Forelimb muscle (tissue), 1 donor: ENCODE measurements at regions not wholly inside any gene's neighbourhood (a gene's known extent, or its start where the extent isn't known, plus 50 kb on each side); places are given as distances from the start of the nearest gene placed in this dataset.
"Not testable (repeated sequence)": the region's sequence is repeated elsewhere in the genome, so short reads cannot be mapped to it uniquely, and the experiment has no call there.

Experiments used
- DNase-seq: peaks from one replicate; pipeline ENCODE4 v3.0.0-alpha.2; 2013; ENCODE audit warnings: low read depth

GRCh38 chr2:4693266-4693665, 989.9 kb downstream of the DCDC2C start:
- no peak for DNase-seq

GRCh38 chr2:4695281-4695861, 992.0 kb downstream of the DCDC2C start:
- no peak for DNase-seq

- no peak for DNase-seq
Observed at GRCh38 chr2:4715065-4715464, 977.1 kb upstream of the SOX11 start.

GRCh38 chr2:4718777-4719176, 973.4 kb upstream of the SOX11 start:
- DNase-seq, result no peak

GRCh38 chr2:4725618-4726017, 966.6 kb upstream of the SOX11 start:
- DNase-seq, result no peak

GRCh38 chr2:4732560-4732959, 959.6 kb upstream of the SOX11 start:
- no peak for DNase-seq

GRCh38 chr2:4745056-4745991, 946.9 kb upstream of the SOX11 start:
- DNase-seq, result peak; percentile 45

GRCh38 chr2:4753721-4754120, 938.5 kb upstream of the SOX11 start:
- DNase-seq, result no peak

- peak; percentile 5 for DNase-seq
Observed at GRCh38 chr2:4762951-4763376, 929.2 kb upstream of the SOX11 start.

- DNase-seq, result no peak
Observed at GRCh38 chr2:4765787-4766530, 926.2 kb upstream of the SOX11 start.

GRCh38 chr2:4775668-4776067, 916.5 kb upstream of the SOX11 start:
- no peak for DNase-seq

- DNase-seq, result no peak
Observed at GRCh38 chr2:4780679-4781078, 911.5 kb upstream of the SOX11 start.

- DNase-seq, result no peak
Observed at GRCh38 chr2:4782647-4783046, 909.5 kb upstream of the SOX11 start.

GRCh38 chr2:4791488-4791887, 900.7 kb upstream of the SOX11 start:
- DNase-seq, result no peak

GRCh38 chr2:4792126-4792525, 900.1 kb upstream of the SOX11 start:
- no peak for DNase-seq

GRCh38 chr2:4803396-4803795, 888.8 kb upstream of the SOX11 start:
- no peak for DNase-seq

GRCh38 chr2:4814137-4814536, 878.0 kb upstream of the SOX11 start:
- not testable (repeated sequence) for DNase-seq

- DNase-seq, result no peak
Observed at GRCh38 chr2:4827836-4828235, 864.3 kb upstream of the SOX11 start.

- no peak for DNase-seq
Observed at GRCh38 chr2:4828682-4829374, 863.4 kb upstream of the SOX11 start.

- DNase-seq, result no peak
Observed at GRCh38 chr2:4831751-4832150, 860.4 kb upstream of the SOX11 start.

- DNase-seq, result no peak
Observed at GRCh38 chr2:4832642-4833041, 859.5 kb upstream of the SOX11 start.

GRCh38 chr2:4838626-4839025, 853.6 kb upstream of the SOX11 start:
- DNase-seq, result no peak
